ENCODE measurements at regions not wholly inside any gene's neighbourhood (a gene's known extent, or its start where the extent isn't known, plus 50 kb on each side); places are given as distances from the start of the nearest gene placed in this dataset.

- no peak for DNase-seq
- Histone ChIP-seq H3K79me1 (ENCODE audit: insufficient read depth, low read depth, low read length, poor library complexity, severe bottlenecking) (no peaks in the 10 kb centered on the region), H2AFZ (ENCODE audit: low read length) (no peak overlapping the region), H3K23ac (ENCODE audit: insufficient read length, low read depth, low read length) (no peak overlapping the region), H2BK12ac (ENCODE audit: insufficient read length, low read depth, low read length) (no peak overlapping the region), H2BK20ac (ENCODE audit: low read depth, low read length, poor library complexity, severe bottlenecking) (no peak overlapping the region), H4K5ac (ENCODE audit: insufficient read length, low read depth, low read length) (no peak overlapping the region), H3K9me3 (ENCODE audit: control insufficient read depth, low read depth, low read length) (no peaks in the 10 kb centered on the region), H2BK120ac (ENCODE audit: low read depth, low read length, poor library complexity, severe bottlenecking) (no peak overlapping the region), H4K8ac (replicated peaks; ENCODE audit: insufficient read length, low read depth, low read length) (no peak overlapping the region), H4K20me1 (ENCODE audit: control insufficient read depth, insufficient read depth, insufficient read length) (no peaks in the 10 kb centered on the region), H3K56ac (ENCODE audit: insufficient read length, low read depth, low read length) (no peak overlapping the region), H3K27ac (ENCODE audit: insufficient read length, low read depth, low read length) (no peak overlapping the region), H3K18ac (ENCODE audit: insufficient read length, low read depth, low read length) (no peak overlapping the region), H3K27me3 (ENCODE audit: insufficient read depth, low read length) (no peaks in the 10 kb centered on the region), H3K4ac (ENCODE audit: low read depth, low read length) (no peak overlapping the region), H3T11ph (ENCODE audit: low read length) (no peak overlapping the region), H4K91ac (ENCODE audit: insufficient read length, low read depth, low read length) (no peak overlapping the region), H2BK5ac (ENCODE audit: insufficient read length, low read length) (no peak overlapping the region), H3K23me2 (ENCODE audit: insufficient read length, low read depth, low read length, poor library complexity, severe bottlenecking) (no peaks in the 10 kb centered on the region), H2BK15ac (ENCODE audit: low read depth, low read length) (no peak overlapping the region), H2AK5ac (ENCODE audit: insufficient read length, low read length) (no peak overlapping the region), H3K4me2 (ENCODE audit: insufficient read depth, insufficient read length, low read length) (no peak overlapping the region), H3K9ac (ENCODE audit: extremely low read depth, insufficient read length, low read length) (no peak overlapping the region), H3K79me2 (ENCODE audit: insufficient read depth, low read length) (no peaks in the 10 kb centered on the region), H3K4me1 (ENCODE audit: insufficient read depth, low read length) (no peaks in the 10 kb centered on the region), H3K14ac (ENCODE audit: insufficient read depth, low read length) (no peak overlapping the region)
- Mint-ChIP-seq H3K27me3 (ENCODE audit: low read depth) (no peaks in the 10 kb centered on the region), H3K4me3 (no peak overlapping the region), H3K4me1 (peaks cover 0 to 5% of the 10 kb centered on the region in 2 experiments; a peak in 2 of 4 replicates), H3K9me3 (peaks cover 2% of the 10 kb centered on the region in 2 experiments; a peak in 3 of 5 replicates), H3K27ac (no peak overlapping the region), H3K36me3 (ENCODE audit: insufficient read depth in 1 of 3, low read depth in 3 of 3) (no peaks in the 10 kb centered on the region)
- TF ChIP-seq CTCF (conservative IDR thresholded peaks at IDR 0.05) = no peak
- no CpG with 5 or more reads among the region's 2 CpGs for WGBS (ENCODE audit: extremely low coverage, insufficient read length, low lambda C conversion rate)
Observed at GRCh38 chr9:14455243-14455642, 141.3 kb upstream of the NFIB start.
